ENCODE measurements at regions not wholly inside any gene's neighbourhood (a gene's known extent, or its start where the extent isn't known, plus 50 kb on each side); places are given as distances from the start of the nearest gene placed in this dataset.

- DNase-seq = no peak
Measured at GRCh38 chr11:104522123-104522522, 358.2 kb upstream of the PDGFD start.

GRCh38 chr11:104510169-104510568 is 346.2 kb upstream of the PDGFD start:
- DNase-seq = no peak

- DNase-seq = no peak
Measured at GRCh38 chr11:104490182-104490581, 326.2 kb upstream of the PDGFD start.

GRCh38 chr11:104488561-104488960 is 324.6 kb upstream of the PDGFD start:
- no peak for DNase-seq

- no peak for DNase-seq
Measured at GRCh38 chr11:104487046-104487806, 323.3 kb upstream of the PDGFD start.

- no peak for DNase-seq
Measured at GRCh38 chr11:104484804-104485554, 321.0 kb upstream of the PDGFD start.

GRCh38 chr11:104476898-104477297 is 313.0 kb upstream of the PDGFD start:
- no peak for DNase-seq

GRCh38 chr11:104476454-104476853 is 312.5 kb upstream of the PDGFD start:
- no peak for DNase-seq

GRCh38 chr11:104467404-104467803 is 303.5 kb upstream of the PDGFD start:
- no peak for DNase-seq

GRCh38 chr11:104465321-104465720 is 301.4 kb upstream of the PDGFD start:
- DNase-seq = no peak

GRCh38 chr11:104464691-104465090 is 300.7 kb upstream of the PDGFD start:
- no peak for DNase-seq

GRCh38 chr11:104462341-104462740 is 298.4 kb upstream of the PDGFD start:
- no peak for DNase-seq

GRCh38 chr11:104451197-104451893 is 287.4 kb upstream of the PDGFD start:
- no peak for DNase-seq

GRCh38 chr11:104443387-104443786 is 279.4 kb upstream of the PDGFD start:
- no peak for DNase-seq

GRCh38 chr11:104442321-104442720 is 278.4 kb upstream of the PDGFD start:
- DNase-seq = no peak

- no peak for DNase-seq
Measured at GRCh38 chr11:104435494-104435893, 271.5 kb upstream of the PDGFD start.

- no peak for DNase-seq
Measured at GRCh38 chr11:104433751-104434150, 269.8 kb upstream of the PDGFD start.

GRCh38 chr11:104432981-104433380 is 269.0 kb upstream of the PDGFD start:
- DNase-seq = no peak

- no peak for DNase-seq
Measured at GRCh38 chr11:104432526-104432925, 268.6 kb upstream of the PDGFD start.

- DNase-seq = no peak
Measured at GRCh38 chr11:104422324-104422944, 258.5 kb upstream of the PDGFD start.

- DNase-seq = no peak
Measured at GRCh38 chr11:104410336-104410735, 246.4 kb upstream of the PDGFD start.

- no peak for DNase-seq
Measured at GRCh38 chr11:104408630-104409029, 244.7 kb upstream of the PDGFD start.

- no peak for DNase-seq
Measured at GRCh38 chr11:104405277-104405676, 241.3 kb upstream of the PDGFD start.
